ENCODE measurements at regions not wholly inside any gene's neighbourhood (a gene's known extent, or its start where the extent isn't known, plus 50 kb on each side); places are given as distances from the start of the nearest gene placed in this dataset.
A peak's percentile ranks its signal among the peaks of the same experiment; 100 is the strongest.
"Not testable (repeated sequence)": the region's sequence is repeated elsewhere in the genome, so short reads cannot be mapped to it uniquely, and the experiment has no call there.

GRCh38 chr2:87486413-87486812 is 261.5 kb upstream of the PLGLB2 start:
- H3K27ac ChIP-seq (ENCODE audit: low read depth, low read length) = peak overlapping the region; percentile 58
- H3K9me3 Mint-ChIP-seq; intact Hi-C loops (cut with micrococcal nuclease); POLR2A ChIA-PET (ENCODE audit: partially characterized antibody); H3K36me3 ChIP-seq (ENCODE audit: insufficient read depth, low read length); H3K4me3 ChIP-seq (ENCODE audit: low read length in 2 of 2); H3K9me3 ChIP-seq (ENCODE audit: control insufficient read depth in 1 of 2, low read length in 2 of 2); H3K27me3 ChIP-seq (ENCODE audit: insufficient read depth, low read length); H3K36me3 Mint-ChIP-seq; H3K27me3 Mint-ChIP-seq; CTCF ChIA-PET (ENCODE audit: partially characterized antibody): not testable (repeated sequence)
- peak in 3 of 5 donors; percentile 29 to 70 (median 34) for DNase-seq
- H3K27ac Mint-ChIP-seq = peak overlapping the region; percentile 86 to 97 (median 92)
- peaks cover 11 to 37% (median 21%) of the 10 kb centered on the region in 4 donors for H3K4me1 Mint-ChIP-seq
- peaks cover 27% of the 10 kb centered on the region for H3K4me1 ChIP-seq (ENCODE audit: insufficient read depth, low read length)
- peak overlapping the region in 7 of 8 donors; percentile 33 to 82 (median 60) for H3K4me3 Mint-ChIP-seq

DNA sequence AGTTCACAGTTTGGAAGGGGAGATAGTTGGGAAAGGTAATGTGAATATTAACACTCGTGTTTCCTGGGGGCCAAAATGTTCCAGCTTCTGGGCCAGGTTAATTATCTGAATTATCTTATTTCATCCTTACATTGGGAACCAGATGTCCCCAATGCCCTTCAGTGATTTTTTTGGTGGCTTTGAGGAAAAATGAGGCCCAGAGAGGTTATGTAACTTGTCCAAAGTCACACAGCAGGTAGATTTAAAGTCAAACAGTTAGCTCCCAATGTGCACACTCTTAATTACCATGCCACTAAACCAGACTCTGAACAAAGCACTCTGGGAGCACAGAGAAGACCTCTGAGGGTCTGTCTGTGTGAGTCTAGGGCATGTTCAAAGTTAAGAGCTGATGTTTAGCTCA is 259.9 kb upstream of the PLGLB2 start:
- H3K27me3 Mint-ChIP-seq = not testable (repeated sequence)

DNA sequence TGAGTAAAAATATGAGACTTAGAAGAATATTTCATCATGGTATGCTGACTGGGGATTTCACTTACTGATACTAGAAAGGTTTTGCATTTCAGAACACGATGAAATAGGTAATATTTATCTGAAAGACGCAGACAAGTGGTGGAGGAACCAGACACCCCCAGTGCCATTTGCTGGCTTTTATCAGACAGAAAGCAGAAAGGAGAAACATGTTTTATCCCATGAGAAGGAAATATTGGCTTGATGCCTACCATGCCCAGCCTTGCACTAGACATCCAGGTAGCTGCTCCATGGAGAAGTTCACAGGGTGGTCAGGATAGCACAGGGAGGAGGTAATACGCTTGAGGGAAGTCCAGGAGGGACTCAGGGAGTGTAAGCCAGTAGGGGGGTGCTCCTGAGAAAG is 258.9 kb upstream of the PLGLB2 start:
- H3K9me3 ChIP-seq (ENCODE audit: control insufficient read depth in 1 of 2, low read length in 2 of 2); H3K4me3 ChIP-seq (ENCODE audit: low read length in 2 of 2); intact Hi-C loops (cut with micrococcal nuclease); H3K27ac ChIP-seq (ENCODE audit: low read depth, low read length); DNase-seq; POLR2A ChIA-PET (ENCODE audit: partially characterized antibody); H3K36me3 ChIP-seq (ENCODE audit: insufficient read depth, low read length); H3K9me3 Mint-ChIP-seq; CTCF ChIA-PET (ENCODE audit: partially characterized antibody); H3K36me3 Mint-ChIP-seq; H3K27me3 ChIP-seq (ENCODE audit: insufficient read depth, low read length); H3K27me3 Mint-ChIP-seq: not testable (repeated sequence)
- H3K4me1 ChIP-seq (ENCODE audit: insufficient read depth, low read length) = peaks cover 19% of the 10 kb centered on the region
- peak overlapping the region in 2 of 7 donors; percentile 9 to 29 for H3K27ac Mint-ChIP-seq
- peaks cover 7 to 23% (median 14%) of the 10 kb centered on the region in 4 donors for H3K4me1 Mint-ChIP-seq
- peak overlapping the region in 1 of 8 donors; percentile 8 for H3K4me3 Mint-ChIP-seq

More for the DNA sequence above, 259.9 kb upstream of the PLGLB2 start:
- Histone ChIP-seq H3K4me1 (ENCODE audit: insufficient read depth, low read length) (peaks cover 27% of the 10 kb centered on the region), H3K27ac (ENCODE audit: low read depth, low read length) (peak overlapping the region; percentile 31)
- peaks cover 9 to 28% (median 18%) of the 10 kb centered on the region in 4 donors for H3K4me1 Mint-ChIP-seq
- POLR2A ChIA-PET (ENCODE audit: partially characterized antibody); H3K9me3 Mint-ChIP-seq; H3K4me3 ChIP-seq (ENCODE audit: low read length in 2 of 2); intact Hi-C loops (cut with micrococcal nuclease); H3K36me3 Mint-ChIP-seq; H3K4me3 Mint-ChIP-seq; H3K9me3 ChIP-seq (ENCODE audit: control insufficient read depth in 1 of 2, low read length in 2 of 2); H3K36me3 ChIP-seq (ENCODE audit: insufficient read depth, low read length); DNase-seq; H3K27me3 ChIP-seq (ENCODE audit: insufficient read depth, low read length); CTCF ChIA-PET (ENCODE audit: partially characterized antibody): not testable (repeated sequence)
- peak overlapping the region in 5 of 7 donors; percentile 10 to 79 (median 40) for H3K27ac Mint-ChIP-seq

DNA sequence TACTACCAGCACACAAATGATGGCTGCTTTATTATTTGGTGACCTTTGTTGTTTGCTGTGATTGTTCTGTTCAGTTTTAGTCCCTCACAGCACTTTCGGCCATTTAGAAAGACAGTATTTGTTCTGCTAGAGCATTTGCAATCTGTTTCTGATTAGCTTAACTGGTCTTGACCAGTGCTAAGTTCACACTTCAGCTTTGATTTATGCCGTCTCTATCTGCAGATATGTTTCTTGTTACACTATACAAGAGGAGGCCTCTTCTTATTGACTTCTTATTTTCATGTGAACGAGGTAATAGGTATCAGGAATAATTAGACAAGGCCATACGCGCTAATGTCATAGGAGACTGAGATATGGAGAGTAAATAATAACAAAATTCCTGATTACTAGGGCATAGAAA is 253.0 kb upstream of the PLGLB2 start:
- H3K36me3 ChIP-seq (ENCODE audit: insufficient read depth, low read length); DNase-seq; H3K4me3 ChIP-seq (ENCODE audit: low read length in 2 of 2); H3K36me3 Mint-ChIP-seq; intact Hi-C loops (cut with micrococcal nuclease); H3K27me3 ChIP-seq (ENCODE audit: insufficient read depth, low read length); H3K9me3 Mint-ChIP-seq; POLR2A ChIA-PET (ENCODE audit: partially characterized antibody); H3K4me3 Mint-ChIP-seq; H3K9me3 ChIP-seq (ENCODE audit: control insufficient read depth in 1 of 2, low read length in 2 of 2); CTCF ChIA-PET (ENCODE audit: partially characterized antibody); H3K27me3 Mint-ChIP-seq; H3K27ac ChIP-seq (ENCODE audit: low read depth, low read length): not testable (repeated sequence)
- Mint-ChIP-seq H3K4me1 (peaks cover 5 to 12% (median 9%) of the 10 kb centered on the region in 4 donors), H3K27ac (peak overlapping the region in 5 of 7 donors; percentile 11 to 79 (median 73))
- peaks cover 11% of the 10 kb centered on the region for H3K4me1 ChIP-seq (ENCODE audit: insufficient read depth, low read length)

DNA sequence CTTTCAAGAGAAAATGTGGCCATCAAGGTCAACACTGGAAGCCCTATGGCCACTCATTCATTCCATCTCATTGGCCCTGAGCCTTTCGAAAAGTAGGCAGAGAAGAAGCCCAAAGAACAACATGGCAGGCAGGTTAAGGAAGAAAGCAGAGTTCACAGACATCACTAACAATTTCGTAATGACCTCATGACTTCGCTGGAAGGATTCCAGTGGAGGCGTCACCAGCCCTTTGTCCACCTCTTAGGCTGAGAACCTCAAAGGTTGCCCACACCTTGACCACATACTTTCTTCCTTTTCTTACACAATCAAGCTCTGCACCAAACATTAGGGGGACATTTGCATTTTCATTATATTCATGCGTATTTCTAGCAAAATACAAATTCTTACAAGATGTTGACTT is 252.4 kb upstream of the PLGLB2 start:
- POLR2A ChIA-PET (ENCODE audit: partially characterized antibody); H3K36me3 ChIP-seq (ENCODE audit: insufficient read depth, low read length); CTCF ChIA-PET (ENCODE audit: partially characterized antibody); H3K27ac ChIP-seq (ENCODE audit: low read depth, low read length); H3K4me3 Mint-ChIP-seq; H3K27me3 Mint-ChIP-seq; H3K27me3 ChIP-seq (ENCODE audit: insufficient read depth, low read length); H3K9me3 Mint-ChIP-seq; intact Hi-C loops (cut with micrococcal nuclease); H3K9me3 ChIP-seq (ENCODE audit: control insufficient read depth in 1 of 2, low read length in 2 of 2); H3K36me3 Mint-ChIP-seq; H3K4me3 ChIP-seq (ENCODE audit: low read length in 2 of 2); DNase-seq: not testable (repeated sequence)
- Mint-ChIP-seq H3K4me1 (peaks cover 7 to 18% (median 12%) of the 10 kb centered on the region in 4 donors), H3K27ac (peak overlapping the region in 3 of 7 donors; percentile 32 to 52 (median 35))
- H3K4me1 ChIP-seq (ENCODE audit: insufficient read depth, low read length) = peaks cover 16% of the 10 kb centered on the region

GRCh38 chr2:87496036-87497006 is 251.6 kb upstream of the PLGLB2 start:
- peaks cover 9 to 26% (median 15%) of the 10 kb centered on the region in 4 donors for H3K4me1 Mint-ChIP-seq
- intact Hi-C loops (cut with micrococcal nuclease); H3K4me3 ChIP-seq (ENCODE audit: low read length in 2 of 2); H3K27me3 ChIP-seq (ENCODE audit: insufficient read depth, low read length); H3K4me3 Mint-ChIP-seq; H3K36me3 ChIP-seq (ENCODE audit: insufficient read depth, low read length); CTCF ChIA-PET (ENCODE audit: partially characterized antibody); H3K36me3 Mint-ChIP-seq; POLR2A ChIA-PET (ENCODE audit: partially characterized antibody); H3K27ac ChIP-seq (ENCODE audit: low read depth, low read length); H3K27me3 Mint-ChIP-seq; H3K9me3 Mint-ChIP-seq; H3K9me3 ChIP-seq (ENCODE audit: control insufficient read depth in 1 of 2, low read length in 2 of 2); H3K27ac Mint-ChIP-seq: not testable (repeated sequence)
- H3K4me1 ChIP-seq (ENCODE audit: insufficient read depth, low read length) = peaks cover 25% of the 10 kb centered on the region
- peak; percentile 66 to 76 (median 73) for DNase-seq

DNA sequence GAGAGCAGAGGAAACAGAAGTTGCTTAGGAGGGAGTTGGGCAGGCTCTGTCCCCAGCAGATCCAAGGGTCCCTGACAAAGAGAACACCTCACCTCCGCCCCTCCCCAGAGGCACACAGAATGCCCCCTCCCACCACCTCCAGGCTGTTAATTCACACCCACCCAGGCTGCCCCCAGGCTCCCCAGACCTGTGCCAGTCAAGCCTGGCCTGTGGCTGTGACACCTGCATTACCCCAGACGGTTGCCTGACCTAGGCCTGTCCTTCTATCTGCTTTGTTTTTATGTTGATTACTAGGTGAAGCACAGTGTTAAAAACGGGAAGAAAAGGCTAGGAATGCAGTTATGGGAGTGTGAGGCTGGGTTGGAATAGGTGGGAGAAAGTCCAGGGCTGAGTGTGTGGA is 250.8 kb upstream of the PLGLB2 start:
- DNase-seq; CTCF ChIA-PET (ENCODE audit: partially characterized antibody); H3K4me3 ChIP-seq (ENCODE audit: low read length in 2 of 2); H3K27me3 ChIP-seq (ENCODE audit: insufficient read depth, low read length); H3K36me3 Mint-ChIP-seq; H3K9me3 ChIP-seq (ENCODE audit: control insufficient read depth in 1 of 2, low read length in 2 of 2); H3K27ac Mint-ChIP-seq; H3K4me3 Mint-ChIP-seq; POLR2A ChIA-PET (ENCODE audit: partially characterized antibody); H3K36me3 ChIP-seq (ENCODE audit: insufficient read depth, low read length); H3K27ac ChIP-seq (ENCODE audit: low read depth, low read length); intact Hi-C loops (cut with micrococcal nuclease); H3K9me3 Mint-ChIP-seq; H3K27me3 Mint-ChIP-seq: not testable (repeated sequence)
- H3K4me1 ChIP-seq (ENCODE audit: insufficient read depth, low read length) = peaks cover 26% of the 10 kb centered on the region
- H3K4me1 Mint-ChIP-seq = peaks cover 8 to 26% (median 15%) of the 10 kb centered on the region in 4 donors
